SK-N-SH (cell line): ENCODE measurements at regions not wholly inside any gene's neighbourhood (a gene's known extent, or its start where the extent isn't known, plus 50 kb on each side); places are given as distances from the start of the nearest gene placed in this dataset.

Experiments used
- CTCF ChIA-PET: fragments of 300-600, 350-600 bp; formaldehyde crosslinking; extraction: SDS; loops from one replicate; lab custom pipeline; 2021; lab: Yijun Ruan, JAX
- POLR2A ChIA-PET: fragments of 350-600 bp; sonication (Branson Sonifier 250); formaldehyde crosslinking; extraction: SDS; loops from one replicate; lab custom pipeline; 2020; ENCODE audit warnings: antibody characterized with exemption, inconsistent platforms; lab: Yijun Ruan, JAX
- DNase-seq: peaks from one replicate; pipeline ENCODE4 v3.0.0; 2012
- H2AFZ ChIP-seq: fragments of 200-600 bp; sonication (generic); 2 replicates; pipeline ENCODE4 v1.8.1; 2016; ENCODE audit warnings: antibody characterized with exemption, mild to moderate bottlenecking, low read depth
- H3F3A ChIP-seq: fragments of 200-600 bp; sonication (generic); replicated peaks from 2 replicates; pipeline ENCODE3; 2016; ENCODE audit warnings: antibody characterized with exemption, mild to moderate bottlenecking; ENCODE audit not compliant: insufficient read depth
- H3K27ac ChIP-seq, 2 experiments: fragments of 200-500 bp in 1 of 2; fragments of 200-600 bp in 1 of 2; sonication (Bioruptor generic) in 1 of 2; sonication (generic), shearing (Covaris generic) in 1 of 2; 2 replicates each; pipeline versions ENCODE4 v1.5.1 to v1.6.1; 2014 to 2016; ENCODE audit warnings: low read depth in 2 of 2, inconsistent platforms in 1 of 2, low read length in 1 of 2, mild to moderate bottlenecking in 1 of 2, mixed read lengths in 1 of 2
- H3K27me3 ChIP-seq: fragments of 200-600 bp; sonication (generic), shearing (Covaris generic); 2 replicates; pipeline ENCODE4 v1.6.1; 2016; ENCODE audit warnings: mixed run types; ENCODE audit not compliant: insufficient read depth
- H3K36me3 ChIP-seq, 2 experiments: fragments of 200-500 bp in 1 of 2; fragments of 200-600 bp in 1 of 2; sonication (Bioruptor generic) in 1 of 2; sonication (generic) in 1 of 2; replicated peaks in 1 of 2; 2 replicates each; pipeline versions ENCODE3 to v1.5.1; 2014 to 2016; ENCODE audit warnings: low read length in 1 of 2, mild to moderate bottlenecking in 1 of 2; ENCODE audit not compliant: insufficient read depth in 2 of 2, control insufficient read depth in 1 of 2
- H3K4me1 ChIP-seq, 2 experiments: fragments of 200-500 bp in 1 of 2; fragments of 200-600 bp in 1 of 2; sonication (Bioruptor generic) in 1 of 2; sonication (generic), shearing (Covaris generic) in 1 of 2; 2 replicates each; pipeline versions ENCODE4 v1.5.1 to v1.6.1; 2014 to 2016; ENCODE audit warnings: low read depth in 1 of 2, low read length in 1 of 2, mixed run types in 1 of 2; ENCODE audit not compliant: insufficient read depth in 2 of 2, control insufficient read depth in 1 of 2
- H3K4me2 ChIP-seq: fragments of 200-600 bp; sonication (generic), shearing (Covaris generic); 2 replicates; pipeline ENCODE4 v1.6.1; 2017; ENCODE audit warnings: mixed run types
- H3K4me3 ChIP-seq, 2 experiments: fragments of 200-500 bp in 1 of 2; fragments of 200-600 bp in 1 of 2; sonication (Bioruptor generic) in 1 of 2; sonication (generic), shearing (Covaris generic) in 1 of 2; 2 replicates each; pipeline versions ENCODE4 v1.5.1 to v1.8.1; 2014 to 2016; ENCODE audit warnings: low read depth in 2 of 2, inconsistent platforms in 1 of 2, low read length in 1 of 2, mild to moderate bottlenecking in 1 of 2, mixed read lengths in 1 of 2, moderate library complexity in 1 of 2
- H3K79me2 ChIP-seq: fragments of 200-600 bp; sonication (generic); 2 replicates; pipeline ENCODE4 v1.8.1; 2017; ENCODE audit warnings: mild to moderate bottlenecking; ENCODE audit not compliant: insufficient read depth
- H3K9ac ChIP-seq: fragments of 200-600 bp; sonication (generic); 2 replicates; pipeline ENCODE4 v1.6.1; 2017; ENCODE audit warnings: mixed run types
- H3K9me2 ChIP-seq: fragments of 200-600 bp; sonication (generic); 2 replicates; pipeline ENCODE4 v1.6.1; 2017; ENCODE audit warnings: mixed run types
- H3K9me3 ChIP-seq: fragments of 200-600 bp; sonication (generic); 2 replicates; pipeline ENCODE4 v1.6.1; 2017; ENCODE audit warnings: mixed run types, mild to moderate bottlenecking, moderate library complexity
- H4K20me1 ChIP-seq: fragments of 200-600 bp; sonication (generic); 2 replicates; pipeline ENCODE4 v1.6.1; 2017; ENCODE audit warnings: mild to moderate bottlenecking, mixed run types; ENCODE audit not compliant: insufficient read depth
- CTCF ChIP-seq: fragments of 200-600 bp; sonication (generic); IDR thresholded peaks from 2 replicates; pipeline ENCODE4 v1.6.1; 2017; ENCODE audit warnings: antibody characterized with exemption, mild to moderate bottlenecking, moderate library complexity
- EZH2phosphoT487 ChIP-seq: fragments of 200-600 bp; sonication (generic); IDR thresholded peaks from 2 replicates; pipeline ENCODE4 v1.6.1; 2017; ENCODE audit warnings: low read depth, mixed run types, mild to moderate bottlenecking, antibody characterized with exemption, moderate library complexity, borderline replicate concordance
- FOSL2 ChIP-seq: IDR thresholded peaks from 2 replicates; pipeline ENCODE4 v1.4.0; 2012; ENCODE audit warnings: low read depth, mild to moderate bottlenecking, moderate library complexity, borderline replicate concordance
- FOXJ3 ChIP-seq: sonication (generic); formaldehyde crosslinking; IDR thresholded peaks from 2 replicates; pipeline ENCODE4 v1.5.1; 2020; ENCODE audit warnings: mild to moderate bottlenecking, missing genetic modification reagents
- FOXM1 ChIP-seq: IDR thresholded peaks from 2 replicates; pipeline ENCODE4 v1.4.0; 2012; ENCODE audit warnings: low read depth, mild to moderate bottlenecking
- GABPA ChIP-seq: IDR thresholded peaks from 2 replicates; pipeline ENCODE4 v1.4.0; 2012; ENCODE audit warnings: low read depth, mild to moderate bottlenecking
- GATA2 ChIP-seq: sonication (generic); formaldehyde crosslinking; IDR thresholded peaks from 2 replicates; pipeline ENCODE4 v1.5.0; 2020; ENCODE audit warnings: mild to moderate bottlenecking, missing genetic modification reagents
- MAX ChIP-seq: IDR thresholded peaks from 2 replicates; pipeline ENCODE4 v1.4.0; 2012; ENCODE audit warnings: low read depth
- MEF2A ChIP-seq: IDR thresholded peaks from 2 replicates; pipeline ENCODE4 v1.4.0; 2012; ENCODE audit warnings: low read depth, borderline replicate concordance
- MXI1 ChIP-seq: IDR thresholded peaks from 2 replicates; pipeline ENCODE4 v1.6.1; 2012; ENCODE audit warnings: mild to moderate bottlenecking, low read depth, low read length, improper control_type of control experiment
- NFIC ChIP-seq: IDR thresholded peaks from 2 replicates; pipeline ENCODE4 v1.4.0; 2012; ENCODE audit warnings: borderline replicate concordance
- PBX3 ChIP-seq: IDR thresholded peaks from 2 replicates; pipeline ENCODE4; 2012
- POLR2AphosphoS5 ChIP-seq: IDR thresholded peaks from 2 replicates; pipeline ENCODE4 v1.6.1; 2012; ENCODE audit warnings: low read depth, low read length
- RAD21 ChIP-seq: IDR thresholded peaks from 2 replicates; pipeline ENCODE4 v1.6.1; 2012; ENCODE audit warnings: mild to moderate bottlenecking, low read length
- RCOR1 ChIP-seq: fragments of 150-350 bp; IDR thresholded peaks from 2 replicates; pipeline ENCODE4 v1.6.1; 2017; ENCODE audit warnings: antibody characterized with exemption, low read length
- RFX5 ChIP-seq: IDR thresholded peaks from 2 replicates; pipeline ENCODE4 v1.6.1; 2012; ENCODE audit warnings: mild to moderate bottlenecking, improper control_type of control experiment, low read length
- RXRA ChIP-seq: IDR thresholded peaks from 2 replicates; pipeline ENCODE4 v1.4.0; 2012; ENCODE audit warnings: low read depth, mild to moderate bottlenecking, borderline replicate concordance
- SIN3A ChIP-seq: IDR thresholded peaks from 2 replicates; pipeline ENCODE4 v1.6.1; 2012; ENCODE audit warnings: low read depth, mild to moderate bottlenecking, low read length, moderate library complexity, borderline replicate concordance
- SMC3 ChIP-seq: IDR thresholded peaks from 2 replicates; pipeline ENCODE4 v1.6.1; 2012; ENCODE audit warnings: low read depth, low read length, improper control_type of control experiment
- TAF1 ChIP-seq: IDR thresholded peaks from 2 replicates; pipeline ENCODE4 v1.6.1; 2012; ENCODE audit warnings: low read depth, mild to moderate bottlenecking, low read length, moderate library complexity, borderline replicate concordance
- TCF12 ChIP-seq: IDR thresholded peaks from 2 replicates; pipeline ENCODE4 v1.4.0; 2012
- TEAD4 ChIP-seq: IDR thresholded peaks from 2 replicates; pipeline ENCODE4 v1.4.0; 2012; ENCODE audit warnings: mild to moderate bottlenecking, borderline replicate concordance; ENCODE audit not compliant: insufficient read depth
- USF1 ChIP-seq: IDR thresholded peaks from 2 replicates; pipeline ENCODE4 v1.4.0; 2012; ENCODE audit warnings: low read depth, borderline replicate concordance
- USF2 ChIP-seq: fragments of 150-350 bp; IDR thresholded peaks from 2 replicates; pipeline ENCODE4 v1.6.1; 2017; ENCODE audit warnings: antibody characterized with exemption, low read length, low read depth, borderline replicate concordance
- YY1 ChIP-seq: IDR thresholded peaks from 2 replicates; pipeline ENCODE4 v1.4.0; 2012; ENCODE audit warnings: low read depth, mild to moderate bottlenecking
- ZBTB33 ChIP-seq: IDR thresholded peaks from 2 replicates; pipeline ENCODE4 v1.4.0; 2012; ENCODE audit warnings: low read depth, borderline replicate concordance
- WGBS: methylation state at CpG from one replicate; pipeline ENCODE4 v1.1.6; 2017; ENCODE audit warnings: low lambda C conversion rate; 5-methylcytosine and 5-hydroxymethylcytosine counted together

GRCh38 chr16:77584205-77584859, 138.0 kb upstream of the NUDT7 start:
- Histone ChIP-seq H3K9me3 (no peaks in the 10 kb centered on the region), H3K4me1 (no peaks in the 10 kb centered on the region; a peak in 1 of 4 replicates), H4K20me1 (no peaks in the 10 kb centered on the region), H3K9ac (no peak overlapping the region), H3K27ac (no peak overlapping the region), H3K4me2 (no peak overlapping the region), H3K27me3 (no peaks in the 10 kb centered on the region), H3K79me2 (no peaks in the 10 kb centered on the region), H2AFZ (no peak overlapping the region), H3K36me3 (no peaks in the 10 kb centered on the region), H3K4me3 (no peak overlapping the region; a peak in 1 of 4 replicates), H3K9me2 (no peaks in the 10 kb centered on the region), H3F3A (no peaks in the 10 kb centered on the region)
- ChIA-PET POLR2A (interaction anchor here (0.5 kb wide), 1 partner anchor 11 kb away, joined by 3 read pairs; no protein-coding TSS in a partner anchor), CTCF (interaction anchor here (0.5 to 17.2 kb wide), 43 partner anchors 8 to 1654 kb away, joined by 3 to 317 read pairs (median 4); partner anchors contain the start of gene ADAMTS18)
- WGBS, result 28% methylated on average over 7 of the region's 7 CpGs
- DNase-seq, result peak; percentile 55
- peak; percentile 95 for TF ChIP-seq CTCF
- no peak for TF ChIP-seq FOSL2
- TF ChIP-seq PBX3, result no peak
- peak; percentile 96 for TF ChIP-seq SMC3
- TF ChIP-seq GATA2, result no peak
- peak; percentile 93 for TF ChIP-seq RAD21
- TF ChIP-seq EZH2phosphoT487, result no peak
- no peak for TF ChIP-seq MEF2A
- TF ChIP-seq TEAD4, result no peak
- no peak for TF ChIP-seq USF2
- TF ChIP-seq MAX, result no peak
- no peak for TF ChIP-seq TAF1
- TF ChIP-seq TCF12, result no peak
- no peak for TF ChIP-seq RCOR1
- TF ChIP-seq FOXM1, result no peak
- TF ChIP-seq USF1, result no peak
- no peak for TF ChIP-seq RFX5
- no peak for TF ChIP-seq SIN3A
- no peak for TF ChIP-seq NFIC
- TF ChIP-seq FOXJ3 (CRISPR knock-in tag), result no peak
- TF ChIP-seq YY1, result no peak
- no peak for TF ChIP-seq MXI1
- no peak for TF ChIP-seq GABPA
- no peak for TF ChIP-seq POLR2AphosphoS5
- no peak for TF ChIP-seq ZBTB33
- no peak for TF ChIP-seq RXRA
